Progenitor cell of endocrine pancreas (in vitro differentiated cells): ENCODE measurements at regions not wholly inside any gene's neighbourhood (a gene's known extent, or its start where the extent isn't known, plus 50 kb on each side); places are given as distances from the start of the nearest gene placed in this dataset.

ENCODE experiments used
- DNase-seq: peaks from one replicate; pipeline ENCODE4 v3.0.0; 2021; ENCODE audit warnings: low spot score; ENCODE audit not compliant: unreplicated experiment
- H3K27ac Mint-ChIP-seq: 2 replicates; pipeline ENCODE4 v1.8.0; 2021; ENCODE audit warnings: mild to moderate bottlenecking, moderate library complexity, mixed read lengths
- H3K27me3 Mint-ChIP-seq: 2 replicates; pipeline ENCODE4 v1.8.0; 2021; ENCODE audit warnings: mixed read lengths
- H3K36me3 Mint-ChIP-seq: 2 replicates; pipeline ENCODE4 v1.8.0; 2022; ENCODE audit warnings: mixed read lengths; ENCODE audit not compliant: insufficient read depth
- H3K4me1 Mint-ChIP-seq: 2 replicates; pipeline ENCODE4 v1.8.0; 2021; ENCODE audit warnings: low read depth, mixed read lengths
- H3K4me3 Mint-ChIP-seq: 2 replicates; pipeline ENCODE4 v1.8.0; 2021; ENCODE audit warnings: low read depth, mild to moderate bottlenecking, moderate library complexity, mixed read lengths
- H3K9me3 Mint-ChIP-seq: 2 replicates; pipeline ENCODE4 v1.8.0; 2021; ENCODE audit warnings: low read depth, mixed read lengths
- CTCF ChIP-seq: fragments of 200-600 bp; sonication (generic); IDR thresholded peaks from one replicate; pipeline ENCODE4 v1.5.0; 2021; ENCODE audit warnings: antibody characterized with exemption, mild to moderate bottlenecking; ENCODE audit not compliant: unreplicated experiment

GRCh38 chr4:77327151-77327550 lies 170.1 kb downstream of the CCNG2 start:
- no peak for TF ChIP-seq CTCF
- no peak for DNase-seq
- Mint-ChIP-seq H3K36me3 (no peaks in the 10 kb centered on the region), H3K4me1 (peaks cover 2% of the 10 kb centered on the region), H3K9me3 (peaks cover 11% of the 10 kb centered on the region), H3K4me3 (no peak overlapping the region), H3K27ac (no peak overlapping the region), H3K27me3 (peaks cover 14% of the 10 kb centered on the region)

GRCh38 chr4:77332696-77333270 lies 175.8 kb downstream of the CCNG2 start:
- Mint-ChIP-seq H3K27ac (no peak overlapping the region), H3K36me3 (no peaks in the 10 kb centered on the region), H3K27me3 (no peaks in the 10 kb centered on the region), H3K9me3 (peaks cover 23% of the 10 kb centered on the region), H3K4me1 (no peaks in the 10 kb centered on the region), H3K4me3 (no peak overlapping the region)
- DNase-seq, result no peak
- TF ChIP-seq CTCF, result no peak

DNA sequence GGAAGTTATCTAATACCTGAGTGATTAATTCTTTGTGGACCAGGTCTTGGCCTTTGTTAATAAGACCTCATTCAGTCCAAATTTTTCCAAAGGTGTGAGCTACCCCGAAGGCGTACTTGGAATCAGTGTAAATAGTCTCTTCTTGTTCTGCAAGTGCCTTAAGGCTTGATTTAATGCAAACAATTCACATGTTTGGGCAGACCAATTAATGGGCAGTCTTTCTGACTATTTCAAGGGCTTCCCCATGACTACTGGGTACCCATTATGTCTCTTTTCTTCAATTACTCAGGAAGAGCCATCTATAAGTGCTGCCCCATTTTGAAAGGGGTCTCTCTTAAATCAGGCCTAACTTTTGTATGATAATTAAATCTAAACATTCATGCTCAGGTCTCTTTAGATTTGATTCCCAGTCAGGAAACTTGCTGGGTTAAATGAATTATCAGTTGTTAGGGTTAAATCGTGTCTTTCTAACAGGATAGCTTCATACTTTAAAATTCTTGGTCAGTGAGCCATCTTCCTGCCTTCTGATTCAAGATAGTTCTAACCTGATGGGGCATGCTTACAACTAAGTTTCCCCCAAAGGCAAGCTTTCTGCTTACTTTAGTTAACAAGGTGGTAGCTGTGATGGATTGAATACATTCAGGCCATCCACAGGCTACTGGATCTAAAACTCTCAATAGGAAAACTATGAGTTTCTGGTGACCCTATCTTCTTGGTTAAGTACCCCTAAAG lies 179.6 kb downstream of the CCNG2 start:
- Mint-ChIP-seq H3K4me1 (no peaks in the 10 kb centered on the region), H3K9me3 (peaks cover 38% of the 10 kb centered on the region), H3K4me3 (no peak overlapping the region), H3K36me3 (no peaks in the 10 kb centered on the region), H3K27me3 (no peaks in the 10 kb centered on the region), H3K27ac (no peak overlapping the region)
- no peak for TF ChIP-seq CTCF
- DNase-seq, result no peak

GRCh38 chr4:77342170-77342810 lies 185.3 kb downstream of the CCNG2 start:
- no peak for DNase-seq
- Mint-ChIP-seq H3K36me3 (peaks cover 6% of the 10 kb centered on the region), H3K4me1 (peaks cover 10% of the 10 kb centered on the region), H3K4me3 (no peak overlapping the region), H3K9me3 (peaks cover 34% of the 10 kb centered on the region), H3K27me3 (no peaks in the 10 kb centered on the region), H3K27ac (no peak overlapping the region)
- no peak for TF ChIP-seq CTCF

DNA sequence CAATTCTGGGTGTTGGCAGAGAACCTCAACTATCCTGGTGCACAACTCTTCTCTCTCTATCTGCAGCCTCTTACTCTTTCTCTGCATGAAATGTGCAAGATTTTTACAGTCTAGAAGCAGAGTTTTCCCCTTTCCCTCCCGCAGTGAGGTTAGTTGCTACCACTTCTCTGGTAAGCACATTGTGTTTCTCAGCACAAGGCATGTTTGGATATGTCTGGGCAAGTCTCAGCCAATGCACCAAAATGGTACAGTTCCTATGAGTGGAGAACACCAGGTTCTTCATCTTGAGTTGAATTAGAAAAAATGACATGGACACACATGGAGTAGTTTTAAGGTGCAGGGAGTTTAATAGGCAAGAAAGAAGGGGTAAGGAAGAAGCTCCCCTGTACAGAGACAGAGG lies 187.0 kb downstream of the CCNG2 start:
- no peak for TF ChIP-seq CTCF
- H3K9me3 Mint-ChIP-seq, result peaks cover 30% of the 10 kb centered on the region
- no peak overlapping the region for H3K27ac Mint-ChIP-seq
- H3K4me1 Mint-ChIP-seq, result peaks cover 20% of the 10 kb centered on the region
- peaks cover 6% of the 10 kb centered on the region for H3K36me3 Mint-ChIP-seq
- H3K27me3 Mint-ChIP-seq, result no peaks in the 10 kb centered on the region
- no peak for DNase-seq
- H3K4me3 Mint-ChIP-seq, result no peak overlapping the region
